GM21367 (cell line): ENCODE measurements at regions not wholly inside any gene's neighbourhood (a gene's known extent, or its start where the extent isn't known, plus 50 kb on each side); places are given as distances from the start of the nearest gene placed in this dataset.

Source experiments
- ATAC-seq: cut with Tn5 transposase; IDR thresholded peaks from one replicate; pipeline ENCODE4 v1.9.1; 2021; ENCODE audit not compliant: unreplicated experiment

- no peak for ATAC-seq
Observed at GRCh38 chr15:91710080-91710698, 143.3 kb upstream of the SLCO3A1 start.

DNA sequence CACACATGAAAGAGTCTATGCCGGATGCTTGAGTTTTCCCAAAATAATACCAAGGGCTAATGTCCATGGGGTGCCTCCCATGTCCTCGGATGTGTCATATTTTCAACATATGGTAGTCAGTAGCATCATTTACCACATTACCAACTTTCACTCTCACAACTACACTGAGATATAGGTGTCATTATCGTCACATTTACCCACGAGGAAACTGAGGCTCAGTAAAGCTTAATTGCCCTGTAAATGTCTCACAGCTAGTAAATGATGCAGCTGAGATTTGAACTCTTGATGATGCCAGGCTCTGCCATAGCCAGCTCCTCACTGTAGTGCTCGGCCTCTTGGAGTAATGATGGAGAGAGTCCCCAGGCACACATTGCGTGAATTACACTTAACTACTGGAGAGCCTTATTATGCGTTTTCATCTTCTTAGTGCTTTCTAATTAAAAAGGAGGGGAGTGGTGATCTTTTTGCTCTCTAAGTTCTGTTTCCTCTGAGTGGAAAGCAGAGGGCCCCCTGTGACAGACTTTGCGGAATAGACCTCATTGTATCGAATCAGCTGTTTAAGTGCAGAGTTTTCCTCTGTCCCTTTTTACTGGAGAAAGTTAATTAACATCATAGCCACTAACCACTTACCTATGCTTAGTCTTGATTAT lies 142.0 kb upstream of the SLCO3A1 start:
- ATAC-seq = no peak

DNA sequence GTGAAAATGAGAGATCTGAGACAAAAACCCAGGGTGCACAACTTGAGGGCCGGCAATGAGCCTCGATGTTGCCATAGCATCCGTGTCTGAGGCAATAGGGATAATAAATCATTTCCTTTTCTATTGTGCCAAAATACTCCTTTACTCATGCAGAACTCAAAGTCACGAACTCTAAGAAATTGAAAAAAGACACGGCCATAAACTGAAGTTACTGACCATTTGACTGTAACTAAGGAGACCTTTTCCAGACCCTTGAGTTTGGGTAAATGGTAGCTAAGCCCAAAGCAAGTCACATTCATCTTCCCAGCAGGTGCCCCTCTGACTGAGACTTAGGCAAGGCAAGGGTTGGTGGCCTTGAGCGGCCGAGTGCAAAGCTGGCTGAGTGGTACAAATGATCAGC lies 141.2 kb upstream of the SLCO3A1 start:
- ATAC-seq = no peak

DNA sequence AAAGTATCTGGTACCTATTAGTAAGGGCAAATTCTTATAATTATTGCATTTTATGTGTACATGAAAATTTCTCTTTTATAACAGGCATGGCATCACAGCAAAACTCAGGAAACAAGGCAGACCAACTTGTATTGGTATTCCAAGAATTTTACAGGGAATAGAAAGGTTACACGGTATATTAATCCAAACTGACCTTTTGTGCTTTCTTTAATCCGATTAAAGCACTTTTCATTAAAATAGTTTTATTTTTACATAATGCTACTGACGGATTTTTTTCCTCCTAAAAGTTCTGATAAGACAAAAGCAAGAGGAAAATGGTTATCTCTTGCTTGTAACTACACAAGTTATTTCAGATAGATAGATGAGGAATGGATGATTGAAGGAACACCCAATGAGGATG lies 137.0 kb upstream of the SLCO3A1 start:
- ATAC-seq = no peak

GRCh38 chr15:91717811-91718210 lies 135.7 kb upstream of the SLCO3A1 start:
- no peak for ATAC-seq

- ATAC-seq = no peak
Observed at GRCh38 chr15:91723959-91724358, 129.5 kb upstream of the SLCO3A1 start.

- ATAC-seq = no peak
Observed at GRCh38 chr15:91733661-91734060, 119.8 kb upstream of the SLCO3A1 start.

DNA sequence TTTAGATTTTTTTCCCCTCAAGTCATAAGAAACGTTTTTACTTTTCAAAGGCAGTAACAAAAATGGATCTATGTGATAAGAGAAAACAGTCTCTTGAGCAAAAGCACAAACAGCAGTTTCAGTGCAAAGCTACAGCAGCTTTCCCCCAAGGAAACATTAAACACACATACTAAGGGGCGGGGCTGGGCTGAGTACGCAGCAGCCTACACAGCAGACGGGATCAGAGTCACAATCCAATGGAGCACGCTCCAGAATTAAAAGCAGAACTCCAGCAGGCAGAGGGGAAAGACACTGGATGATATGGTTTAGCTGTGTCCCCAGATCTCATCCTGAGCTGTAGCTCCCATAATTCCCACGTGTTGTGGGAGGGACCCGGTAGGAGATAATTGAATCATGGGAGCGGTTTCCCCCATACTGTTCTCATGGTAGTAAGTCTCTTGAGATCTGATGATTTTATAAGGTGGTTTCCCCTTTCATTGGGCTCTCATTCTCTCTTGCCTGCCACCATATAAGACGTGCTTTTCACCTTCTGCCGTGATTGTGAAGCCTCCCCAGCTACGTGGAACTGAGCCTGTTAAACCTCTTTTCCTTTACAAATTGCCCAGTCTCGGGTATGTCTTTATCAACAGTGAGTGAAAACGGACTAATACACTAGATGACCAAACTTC lies 116.2 kb upstream of the SLCO3A1 start:
- ATAC-seq = no peak

DNA sequence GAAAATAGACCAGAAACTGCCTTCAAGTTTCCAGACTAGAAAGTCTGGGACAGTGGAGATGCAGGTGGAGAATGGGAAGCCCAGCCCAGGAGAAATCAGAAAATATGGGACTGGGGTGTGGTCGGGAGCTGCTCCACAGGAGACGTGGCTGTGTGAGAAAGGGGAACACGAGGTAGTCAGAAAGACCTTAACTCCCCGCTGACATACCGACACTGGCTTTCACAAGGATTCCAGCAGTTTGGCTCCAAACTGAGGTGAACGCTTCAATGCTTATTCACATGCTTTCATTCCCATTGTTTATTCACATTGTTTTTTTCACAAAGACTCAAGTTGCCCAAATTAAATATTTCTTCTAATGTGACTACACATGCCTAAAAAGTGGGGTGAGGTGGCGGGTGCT lies 111.5 kb upstream of the SLCO3A1 start:
- no peak for ATAC-seq

DNA sequence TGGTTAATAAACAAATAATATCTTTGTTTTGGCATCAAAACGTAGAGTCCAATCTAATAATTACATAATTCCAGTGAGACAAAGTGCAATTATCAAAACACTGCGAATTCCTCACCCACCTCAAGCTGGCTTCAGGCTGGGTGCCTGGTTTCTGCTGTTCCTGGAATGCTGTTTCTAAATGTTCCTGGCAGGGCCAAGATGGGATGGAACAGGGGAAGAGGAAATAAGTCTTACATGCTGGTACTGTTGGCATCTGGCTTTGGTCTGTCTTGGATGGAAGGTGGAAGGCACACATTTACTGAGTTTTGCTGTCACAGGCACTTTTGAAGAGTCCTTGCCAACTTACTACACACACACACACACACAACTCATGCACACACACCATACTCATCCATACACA lies 101.9 kb upstream of the SLCO3A1 start:
- no peak for ATAC-seq

DNA sequence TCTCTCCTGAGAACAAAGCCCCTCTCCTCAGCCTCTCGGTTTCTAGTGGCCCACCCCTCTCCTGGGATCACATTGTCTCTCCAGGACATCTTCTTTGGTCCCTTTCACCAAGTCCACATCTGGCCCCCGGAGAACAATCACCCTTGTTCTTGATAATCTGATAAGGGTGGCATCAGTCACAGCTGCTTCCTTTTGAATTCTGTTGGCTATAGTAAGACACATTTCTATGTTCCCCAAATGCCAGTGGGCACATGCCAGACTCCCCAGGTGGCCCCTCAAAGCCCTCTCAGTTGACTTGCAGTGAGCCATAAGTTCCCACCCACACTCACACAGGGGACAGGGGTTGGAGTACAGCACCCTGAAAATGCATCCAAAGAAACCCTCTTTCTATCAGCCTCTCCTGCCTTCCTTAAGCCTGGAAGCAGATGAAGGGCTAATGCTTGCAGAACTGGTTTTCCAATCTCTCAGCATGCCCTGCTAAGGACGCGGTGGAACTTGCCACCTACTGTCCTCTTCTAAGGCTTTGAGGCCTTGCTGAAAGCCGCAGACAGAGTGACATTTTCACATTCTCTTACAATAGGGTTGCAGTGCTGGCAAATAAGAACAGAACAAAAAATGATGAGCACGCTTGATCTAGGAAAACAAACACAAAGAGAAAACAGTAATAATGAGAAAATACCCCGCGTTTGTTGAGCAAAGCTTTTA lies 101.3 kb upstream of the SLCO3A1 start:
- no peak for ATAC-seq

- no peak for ATAC-seq
Observed at GRCh38 chr15:91759560-91759959, 93.9 kb upstream of the SLCO3A1 start.

DNA sequence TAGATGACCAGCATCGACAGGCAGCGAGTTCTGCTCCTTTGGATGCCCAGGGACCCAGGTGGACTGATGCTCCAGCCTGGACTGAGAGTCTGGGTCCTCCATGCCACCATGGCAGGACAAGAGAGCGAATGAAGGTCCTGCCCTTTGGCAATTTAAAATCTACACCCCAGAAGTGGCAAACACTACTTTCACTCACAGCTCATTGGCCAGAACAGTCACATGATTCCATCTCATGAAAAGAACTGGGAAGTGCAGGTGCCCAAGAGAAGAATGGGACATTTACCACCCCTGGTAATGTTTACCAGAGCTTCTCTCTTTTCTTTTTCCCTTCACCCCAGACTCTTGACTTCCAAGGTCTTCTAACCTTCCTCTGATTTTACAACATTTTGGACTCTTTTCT lies 87.8 kb upstream of the SLCO3A1 start:
- no peak for ATAC-seq

DNA sequence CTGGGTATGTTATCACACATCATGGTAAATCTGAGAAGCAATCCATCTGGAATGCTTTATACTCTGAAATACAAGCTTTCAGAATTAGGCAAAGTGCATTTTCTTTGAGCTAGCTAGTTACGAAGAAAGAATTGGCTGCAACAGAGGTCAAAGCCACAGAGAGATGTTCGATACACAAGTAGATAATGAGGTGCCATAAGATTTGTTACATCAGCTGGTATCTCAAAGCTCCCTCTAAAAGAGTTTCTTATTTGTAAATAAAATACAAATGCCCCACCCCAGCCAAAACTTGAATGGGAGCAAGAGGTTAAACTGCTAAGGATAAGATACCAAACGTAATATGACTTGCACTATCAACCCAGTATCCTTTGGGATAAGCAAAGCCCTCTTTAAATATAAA lies 84.0 kb upstream of the SLCO3A1 start:
- ATAC-seq = no peak

DNA sequence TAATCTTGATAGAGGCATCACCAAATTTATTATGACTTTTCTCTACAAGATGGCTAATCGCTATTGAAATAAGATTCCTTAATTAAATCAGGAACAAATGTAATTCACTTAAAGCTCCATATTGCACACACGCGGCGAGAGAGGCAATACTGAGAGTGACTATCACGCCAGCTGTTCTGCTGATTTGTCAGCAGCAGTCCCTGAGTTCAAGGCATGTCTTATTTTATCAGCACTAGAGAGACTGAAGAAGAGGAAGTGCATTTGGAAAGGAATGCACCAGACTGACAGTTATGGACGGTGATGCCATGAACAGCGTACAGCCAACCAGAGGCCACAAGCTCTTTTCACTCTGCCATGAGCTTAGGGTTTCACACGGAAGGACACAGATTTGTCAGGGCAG lies 83.6 kb upstream of the SLCO3A1 start:
- no peak for ATAC-seq

DNA sequence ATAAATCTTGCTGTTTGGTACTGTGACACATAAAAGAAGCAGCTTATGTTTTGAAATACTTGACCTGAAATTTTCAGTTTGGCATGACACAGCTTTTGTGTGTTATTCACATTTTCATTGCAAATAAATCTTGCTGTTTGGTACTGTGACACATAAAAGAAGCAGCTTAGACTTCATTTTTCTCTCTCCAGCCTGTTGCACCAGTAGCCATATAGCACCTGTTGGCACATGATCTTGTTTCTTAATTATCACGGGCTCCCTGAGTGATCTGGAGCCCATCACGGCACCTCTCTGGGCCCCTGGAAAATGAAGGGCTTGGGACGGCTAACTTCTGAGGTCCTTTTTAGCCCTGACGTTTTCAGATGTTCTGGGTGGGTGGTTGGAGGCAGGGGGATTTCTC lies 77.4 kb upstream of the SLCO3A1 start:
- no peak for ATAC-seq

- ATAC-seq = no peak
Observed at GRCh38 chr15:91779960-91780359, 73.5 kb upstream of the SLCO3A1 start.

DNA sequence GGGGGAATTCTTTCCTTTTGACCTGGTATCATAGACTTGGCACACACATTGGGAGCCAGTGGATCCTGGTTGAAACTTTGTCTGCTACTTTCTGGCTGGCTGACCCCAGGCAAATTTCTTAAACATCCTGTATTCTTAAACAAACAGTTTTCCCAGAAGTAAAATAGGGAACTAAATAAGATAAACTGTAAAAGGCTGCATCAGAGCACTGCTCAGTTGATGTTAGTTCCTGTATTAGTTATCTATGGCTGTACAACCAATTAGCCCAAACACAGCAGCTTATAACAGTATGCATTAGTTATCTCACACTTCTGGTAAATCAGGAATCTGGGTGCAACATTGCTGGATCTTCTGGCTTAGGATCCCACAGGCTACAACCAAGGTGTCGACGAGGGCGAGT lies 73.1 kb upstream of the SLCO3A1 start:
- no peak for ATAC-seq

- ATAC-seq = no peak
Observed at GRCh38 chr15:91782221-91782620, 71.3 kb upstream of the SLCO3A1 start.

DNA sequence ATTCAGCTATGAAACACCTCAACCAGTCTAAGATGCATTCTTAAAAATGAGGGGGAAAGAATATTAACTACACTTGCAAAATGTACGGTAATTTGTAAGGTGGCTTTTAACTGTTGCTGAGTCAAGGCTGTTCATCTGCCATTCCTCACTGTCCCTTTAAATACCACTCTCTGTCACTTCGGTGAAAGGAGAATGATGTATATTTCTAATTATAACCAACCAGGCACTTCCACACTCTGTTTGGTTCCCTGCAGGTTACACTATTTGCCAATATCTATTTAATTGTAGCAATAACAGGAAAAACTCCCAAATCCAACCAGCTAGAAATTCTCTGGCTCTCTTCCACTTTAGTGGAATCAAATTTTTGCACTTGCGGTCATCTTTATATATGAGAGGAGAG lies 70.5 kb upstream of the SLCO3A1 start:
- ATAC-seq = no peak

GRCh38 chr15:91783451-91783850 lies 70.1 kb upstream of the SLCO3A1 start:
- no peak for ATAC-seq
